Skeletal muscle tissue (tissue), 3 donors: ENCODE measurements at regions not wholly inside any gene's neighbourhood (a gene's known extent, or its start where the extent isn't known, plus 50 kb on each side); places are given as distances from the start of the nearest gene placed in this dataset.

Experiments
- H3K27ac ChIP-seq: one replicate; pipeline ENCODE4 v1.7.0; 2013; ENCODE audit warnings: mild to moderate bottlenecking, low read depth, low read length, inconsistent platforms
- H3K27me3 ChIP-seq, 3 donors: one replicate each; pipeline ENCODE4 v1.7.0; 2013; ENCODE audit warnings: low read length in 3 of 3; ENCODE audit not compliant: control insufficient read depth in 3 of 3, insufficient read depth in 3 of 3
- H3K36me3 ChIP-seq, 3 donors: one replicate each; pipeline ENCODE4 v1.7.0; 2013; ENCODE audit warnings: low read length in 3 of 3; ENCODE audit not compliant: control insufficient read depth in 3 of 3, insufficient read depth in 3 of 3
- H3K4me1 ChIP-seq, 3 donors: one replicate each; pipeline ENCODE4 v1.7.0; 2013; ENCODE audit warnings: low read length in 3 of 3, mild to moderate bottlenecking in 3 of 3; ENCODE audit not compliant: control insufficient read depth in 3 of 3, insufficient read depth in 3 of 3
- H3K4me3 ChIP-seq, 3 donors: one replicate each; pipeline ENCODE4 v1.7.0; 2013; ENCODE audit warnings: low read length in 3 of 3
- H3K9ac ChIP-seq, 3 donors: one replicate each; pipeline ENCODE4 v1.7.0; 2013; ENCODE audit warnings: low read length in 3 of 3, mild to moderate bottlenecking in 3 of 3, moderate library complexity in 2 of 3, low read depth in 1 of 3
- H3K9me3 ChIP-seq, 3 donors: one replicate each; pipeline ENCODE4 v1.7.0; 2013; ENCODE audit warnings: low read length in 3 of 3; ENCODE audit not compliant: control insufficient read depth in 3 of 3
- donor health status: Osteomylitis.

DNA sequence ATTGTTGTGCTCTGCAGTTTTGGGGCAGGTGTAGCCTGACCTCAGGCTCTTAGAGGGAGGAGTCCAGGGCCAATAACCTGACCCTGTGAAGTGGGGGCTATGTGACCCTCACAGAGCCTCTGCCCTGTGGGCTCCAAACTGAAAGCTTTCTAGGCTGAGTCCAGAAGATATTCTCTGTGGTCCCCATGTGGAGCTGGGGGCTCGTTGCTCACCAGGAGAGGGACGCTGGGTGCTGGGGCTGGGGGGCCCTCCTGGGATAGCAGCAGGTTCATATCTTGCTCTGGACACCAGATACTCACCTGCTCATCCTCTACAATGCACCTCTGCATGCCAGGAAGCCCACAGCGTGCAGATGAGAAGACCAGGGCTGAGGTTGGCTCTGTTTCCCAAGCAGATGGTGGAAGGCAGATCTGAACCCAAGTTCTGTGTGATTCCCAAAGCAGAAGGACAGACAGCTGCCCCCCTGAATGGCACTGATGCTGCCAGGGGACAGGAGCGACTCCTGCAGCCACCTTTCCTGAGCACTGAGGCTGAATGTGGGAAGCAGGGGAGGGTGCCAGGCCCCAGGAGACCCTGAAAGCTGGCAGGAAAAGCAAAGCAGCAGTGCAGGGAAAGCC is 1022.0 kb downstream of the TBC1D22A start:
- Histone ChIP-seq H3K27me3 (peaks cover 0 to 40% (median 34%) of the 10 kb centered on the region in 3 donors), H3K4me1 (no peaks in the 10 kb centered on the region), H3K9me3 (peaks cover 0 to 6% (median 3%) of the 10 kb centered on the region in 3 donors), H3K36me3 (no peaks in the 10 kb centered on the region), H3K27ac (no peak overlapping the region), H3K4me3 (no peak overlapping the region), H3K9ac (no peak overlapping the region)

DNA sequence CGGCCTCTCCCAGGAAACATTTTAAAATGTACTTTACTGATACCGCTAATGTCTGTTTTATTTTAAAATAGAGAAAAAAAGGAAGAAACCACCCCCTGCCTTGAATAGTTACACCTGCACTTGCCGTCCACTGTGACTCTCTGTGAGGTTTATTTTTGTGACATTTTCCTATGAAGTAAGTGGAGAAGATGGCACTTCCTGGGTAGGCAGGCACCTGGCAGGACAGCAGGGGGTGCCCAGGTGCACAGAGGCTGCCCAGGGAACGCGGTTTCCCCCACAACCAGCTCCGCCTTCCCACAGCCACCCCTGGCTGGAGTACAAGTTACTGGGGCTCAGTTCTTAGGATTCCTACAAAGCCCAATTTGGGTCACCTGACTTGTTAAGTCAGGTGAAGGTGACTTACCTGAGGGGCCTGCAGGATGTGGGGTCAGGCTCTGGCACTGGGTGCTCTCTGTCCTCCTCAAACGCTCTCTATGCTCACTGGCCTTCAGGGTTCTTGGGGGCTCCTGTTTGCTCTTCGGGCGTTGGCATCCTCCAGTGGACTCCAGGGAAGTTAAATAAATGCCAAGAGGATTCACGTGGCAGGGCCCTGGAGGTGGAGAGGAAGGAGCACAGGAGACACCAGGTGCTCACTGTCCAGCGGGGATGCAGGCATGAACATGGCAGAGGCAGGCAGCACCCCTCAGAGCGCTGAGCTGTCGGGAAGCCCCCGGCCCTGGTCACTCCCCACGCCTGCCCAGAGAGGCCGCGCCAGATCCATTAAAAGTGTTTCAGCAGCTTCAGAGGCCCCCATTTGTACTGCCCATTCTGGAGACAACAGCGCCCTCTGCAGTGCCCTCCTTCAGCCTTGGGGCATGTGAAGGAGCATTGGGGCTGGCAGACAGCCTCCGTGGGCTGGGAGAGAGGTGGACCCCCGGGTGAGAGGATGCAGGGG is 1021.2 kb downstream of the TBC1D22A start:
- H3K4me1 ChIP-seq: no peaks in the 10 kb centered on the region
- no peak overlapping the region for H3K9ac ChIP-seq
- H3K9me3 ChIP-seq: peaks cover 0 to 6% (median 3%) of the 10 kb centered on the region in 3 donors
- H3K4me3 ChIP-seq: no peak overlapping the region
- no peak overlapping the region for H3K27ac ChIP-seq
- peaks cover 0 to 45% (median 34%) of the 10 kb centered on the region in 3 donors for H3K27me3 ChIP-seq
- no peaks in the 10 kb centered on the region for H3K36me3 ChIP-seq

DNA sequence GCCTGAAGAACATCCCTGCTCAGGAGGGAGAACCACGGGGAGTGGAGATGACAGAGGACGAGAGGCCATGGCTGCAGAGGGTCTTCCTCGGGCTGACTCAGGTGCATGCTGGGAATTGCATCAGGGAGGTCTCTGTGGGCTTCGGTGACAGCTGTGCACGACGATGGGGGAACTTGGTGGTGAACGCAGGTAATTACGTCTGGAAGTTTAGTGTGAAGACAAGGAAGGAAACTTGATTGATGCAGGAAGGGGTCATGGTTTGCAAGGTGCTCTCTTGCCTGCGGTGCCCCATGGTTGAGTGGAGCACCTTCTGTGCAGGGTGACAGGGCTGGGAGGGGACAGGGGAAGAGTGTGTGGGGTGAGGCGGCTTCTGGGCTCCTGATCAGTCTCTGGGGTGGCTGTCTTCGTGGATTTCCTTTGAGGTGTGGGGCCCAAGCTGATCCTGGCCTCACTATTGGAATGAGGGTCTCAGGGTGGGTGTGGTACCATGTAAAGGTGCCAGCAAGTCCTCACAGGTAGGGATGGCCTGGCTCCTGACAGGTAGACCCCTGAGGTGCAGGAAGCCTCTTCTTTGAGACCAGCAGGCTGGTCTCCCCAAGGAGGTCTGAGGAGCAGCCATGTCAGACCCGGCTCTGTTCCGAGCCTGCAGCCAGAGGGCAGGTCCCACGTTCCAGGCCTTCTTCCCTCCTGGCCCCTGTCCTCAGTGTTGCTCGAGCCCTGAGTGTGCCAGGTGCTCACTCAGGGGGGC is 1020.1 kb downstream of the TBC1D22A start:
- no peaks in the 10 kb centered on the region for H3K36me3 ChIP-seq
- H3K9ac ChIP-seq: no peak overlapping the region
- H3K4me1 ChIP-seq: no peaks in the 10 kb centered on the region
- peaks cover 0 to 40% (median 24%) of the 10 kb centered on the region in 3 donors for H3K27me3 ChIP-seq
- no peak overlapping the region for H3K27ac ChIP-seq
- H3K9me3 ChIP-seq: peaks cover 0 to 6% (median 3%) of the 10 kb centered on the region in 3 donors
- no peak overlapping the region for H3K4me3 ChIP-seq

DNA sequence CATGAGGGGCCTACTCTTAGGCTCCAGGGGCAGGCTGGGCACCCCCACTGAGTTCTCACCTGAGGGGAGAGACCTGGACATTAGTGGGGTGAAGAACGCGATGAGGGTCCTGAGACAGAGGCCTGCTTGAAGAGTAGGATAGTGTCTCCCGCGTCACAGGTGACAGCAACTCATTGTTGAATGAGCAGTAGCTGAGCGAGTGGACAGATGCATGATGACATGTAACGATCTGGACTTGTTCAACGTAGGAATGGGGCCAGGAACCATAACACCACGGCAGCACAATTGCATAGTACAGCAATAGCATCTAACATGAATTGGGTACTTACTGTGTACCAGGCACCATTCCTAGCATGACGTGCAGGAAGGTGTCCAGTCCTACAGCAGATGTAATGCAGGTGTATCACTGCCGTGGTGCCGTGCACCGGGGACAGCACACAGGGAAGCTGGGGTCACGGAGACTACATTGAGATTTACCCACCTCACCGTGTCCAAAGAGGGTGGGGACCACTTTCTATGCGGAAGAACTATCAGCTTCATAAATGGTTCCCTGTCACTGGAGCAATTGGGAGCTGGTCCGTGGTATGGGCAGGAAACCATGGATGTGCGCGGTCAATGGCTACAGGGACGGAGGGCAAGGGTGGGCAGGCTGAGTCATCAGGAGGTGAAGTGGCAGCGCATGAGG is 1019.1 kb downstream of the TBC1D22A start:
- Histone ChIP-seq H3K27ac (no peak overlapping the region), H3K4me3 (no peak overlapping the region), H3K9ac (no peak overlapping the region), H3K4me1 (no peaks in the 10 kb centered on the region), H3K27me3 (peaks cover 0 to 33% (median 19%) of the 10 kb centered on the region in 3 donors), H3K9me3 (peaks cover 0 to 6% (median 3%) of the 10 kb centered on the region in 3 donors), H3K36me3 (no peaks in the 10 kb centered on the region)

DNA sequence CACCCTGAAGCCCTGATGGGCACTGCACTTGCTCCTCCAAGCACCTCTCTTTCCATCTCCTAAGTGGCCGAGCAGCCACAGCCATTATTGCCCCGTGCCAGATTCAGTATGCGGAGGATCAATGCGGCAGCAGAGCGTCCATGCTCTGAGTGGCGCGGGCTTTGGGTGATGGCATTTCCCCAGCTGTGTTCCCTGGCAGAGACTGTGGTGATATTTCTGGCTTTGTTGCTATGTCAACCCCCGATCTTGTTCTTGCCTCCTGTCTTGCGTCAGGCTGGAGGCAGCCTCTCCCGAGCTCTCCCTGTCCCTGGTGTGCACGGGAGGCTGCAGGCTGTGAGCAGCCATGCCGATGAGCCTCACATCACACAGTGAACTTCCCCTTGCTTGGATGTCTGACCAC is 1018.6 kb downstream of the TBC1D22A start:
- no peak overlapping the region for H3K27ac ChIP-seq
- H3K27me3 ChIP-seq: peaks cover 0 to 32% (median 19%) of the 10 kb centered on the region in 3 donors
- no peak overlapping the region for H3K4me3 ChIP-seq
- no peaks in the 10 kb centered on the region for H3K36me3 ChIP-seq
- peaks cover 0 to 6% (median 3%) of the 10 kb centered on the region in 3 donors for H3K9me3 ChIP-seq
- H3K4me1 ChIP-seq: no peaks in the 10 kb centered on the region
- H3K9ac ChIP-seq: no peak overlapping the region

DNA sequence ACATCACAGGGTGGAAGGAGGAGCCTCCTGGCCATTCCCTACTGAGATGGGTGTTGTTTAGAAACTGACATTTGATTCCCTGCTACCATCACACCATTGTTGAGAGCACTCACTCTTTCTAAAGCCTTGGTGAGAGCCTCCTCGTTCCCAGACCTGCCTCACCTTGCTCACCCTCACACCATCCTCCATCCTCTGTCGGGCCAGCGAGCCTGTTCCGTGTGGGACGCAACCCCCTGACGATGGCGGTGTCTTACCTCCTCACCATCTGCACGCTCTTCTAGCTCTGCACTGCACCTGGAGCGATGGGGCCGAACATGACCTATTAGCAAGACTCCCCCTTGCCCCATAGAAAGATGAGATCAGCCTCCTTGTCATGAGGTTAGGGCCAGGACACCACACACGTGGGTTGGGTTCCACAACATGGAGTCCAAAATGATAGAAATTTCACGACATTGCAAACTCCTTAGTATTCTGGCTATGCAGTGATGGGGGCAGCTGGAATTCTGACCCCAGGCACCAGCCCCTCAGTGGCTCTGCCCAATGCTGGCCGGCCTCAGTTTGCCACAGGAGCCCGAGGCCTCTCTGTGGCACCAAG is 1017.9 kb downstream of the TBC1D22A start:
- Histone ChIP-seq H3K9me3 (peaks cover 0 to 6% (median 3%) of the 10 kb centered on the region in 3 donors), H3K36me3 (no peaks in the 10 kb centered on the region), H3K4me3 (no peak overlapping the region), H3K4me1 (no peaks in the 10 kb centered on the region), H3K27ac (no peak overlapping the region), H3K9ac (no peak overlapping the region), H3K27me3 (peaks cover 0 to 28% (median 16%) of the 10 kb centered on the region in 3 donors)

DNA sequence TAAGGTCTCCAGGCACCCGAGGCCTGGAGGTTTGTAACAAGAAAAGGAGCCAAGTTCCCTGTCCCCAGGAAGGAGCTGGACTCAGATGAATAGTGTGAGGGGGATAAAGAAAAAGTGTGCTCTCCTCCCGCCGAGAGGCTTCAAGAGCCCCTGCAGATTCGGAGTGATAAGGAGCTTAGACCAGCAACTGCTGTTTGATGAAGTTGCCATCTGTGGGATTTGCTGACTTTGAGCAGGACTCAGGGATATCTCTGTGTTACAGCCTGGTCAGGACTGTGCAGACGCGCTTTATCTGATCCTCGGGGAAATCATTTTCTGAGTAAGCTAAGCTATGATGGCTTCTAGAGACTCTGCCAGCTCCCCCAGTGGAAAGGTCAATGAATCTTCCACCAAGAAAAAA is 1017.0 kb downstream of the TBC1D22A start:
- no peak overlapping the region for H3K9ac ChIP-seq
- peaks cover 0 to 6% (median 3%) of the 10 kb centered on the region in 3 donors for H3K9me3 ChIP-seq
- no peaks in the 10 kb centered on the region for H3K36me3 ChIP-seq
- no peaks in the 10 kb centered on the region for H3K4me1 ChIP-seq
- H3K4me3 ChIP-seq: no peak overlapping the region
- no peak overlapping the region for H3K27ac ChIP-seq
- H3K27me3 ChIP-seq: peaks cover 0 to 27% (median 12%) of the 10 kb centered on the region in 3 donors

DNA sequence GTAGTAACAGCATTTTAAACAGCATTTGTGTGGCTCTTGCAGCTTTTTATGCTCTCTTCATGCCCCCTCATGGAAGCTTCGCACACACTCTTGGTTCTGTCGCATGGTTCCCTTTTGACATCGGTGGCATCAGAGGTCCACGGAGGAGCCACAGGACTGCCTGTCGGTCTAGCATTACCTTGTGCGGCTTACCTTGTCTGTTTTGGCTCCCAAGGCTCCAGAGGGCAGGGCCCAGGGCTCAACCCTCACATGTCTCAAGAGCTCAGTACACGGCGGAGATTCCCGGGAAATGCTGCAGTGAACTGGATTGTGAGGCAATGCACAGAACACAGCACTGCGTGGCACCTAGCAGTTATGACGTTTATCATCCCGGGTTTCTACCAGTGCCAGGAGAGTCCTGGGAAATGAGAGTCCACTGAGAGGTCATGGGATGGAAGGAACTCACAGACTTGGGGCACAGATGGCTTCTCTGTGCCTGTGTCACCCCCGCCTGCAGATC is 1015.8 kb downstream of the TBC1D22A start:
- no peaks in the 10 kb centered on the region for H3K36me3 ChIP-seq
- H3K27me3 ChIP-seq: peaks cover 0 to 22% (median 8%) of the 10 kb centered on the region in 3 donors
- no peak overlapping the region for H3K9ac ChIP-seq
- peaks cover 0 to 6% (median 3%) of the 10 kb centered on the region in 3 donors for H3K9me3 ChIP-seq
- no peak overlapping the region for H3K27ac ChIP-seq
- no peak overlapping the region for H3K4me3 ChIP-seq
- no peaks in the 10 kb centered on the region for H3K4me1 ChIP-seq

DNA sequence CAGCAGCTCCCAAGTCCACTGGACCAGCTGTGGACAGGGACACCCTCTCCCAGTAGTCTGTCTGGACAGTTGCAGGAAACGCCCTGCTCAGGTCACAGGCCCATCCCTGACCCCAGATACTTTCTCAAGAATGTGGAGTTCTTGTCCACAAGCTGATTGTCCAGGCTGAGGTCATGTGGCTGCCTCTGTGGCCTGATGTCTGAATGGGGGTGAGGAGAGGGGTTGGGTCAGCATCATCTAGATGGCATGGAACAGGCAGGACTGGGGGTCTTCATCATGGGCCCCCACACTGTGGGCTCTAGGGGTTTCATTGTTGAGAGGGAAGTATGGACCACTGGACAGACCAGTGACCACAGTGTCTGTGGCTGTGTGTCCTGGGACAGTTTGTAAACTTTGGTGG is 1015.0 kb downstream of the TBC1D22A start:
- Histone ChIP-seq H3K36me3 (no peaks in the 10 kb centered on the region), H3K4me3 (no peak overlapping the region), H3K9ac (no peak overlapping the region), H3K27ac (no peak overlapping the region), H3K9me3 (peaks cover 0 to 6% (median 3%) of the 10 kb centered on the region in 3 donors), H3K4me1 (no peaks in the 10 kb centered on the region), H3K27me3 (peaks cover 0 to 22% (median 8%) of the 10 kb centered on the region in 3 donors)
